HEK293 (cell line): ENCODE measurements at regions not wholly inside any gene's neighbourhood (a gene's known extent, or its start where the extent isn't known, plus 50 kb on each side); places are given as distances from the start of the nearest gene placed in this dataset.

ENCODE experiments used
- CTCF ChIA-PET: fragments of 350-600 bp; formaldehyde crosslinking; extraction: SDS; loops from one replicate; lab custom pipeline; 2021; ENCODE audit warnings: antibody characterized with exemption; lab: Yijun Ruan, JAX
- POLR2A ChIA-PET: fragments of 300-600 bp; formaldehyde crosslinking; extraction: SDS; loops from one replicate; lab custom pipeline; 2020; ENCODE audit warnings: antibody characterized with exemption, inconsistent platforms; lab: Yijun Ruan, JAX
- H3K27ac ChIP-seq: fragments of 200-500 bp; sonication (Bioruptor generic); 2 replicates; pipeline ENCODE4 v1.5.1; 2014; ENCODE audit warnings: low read depth, low read length, control low read depth, inconsistent platforms; ENCODE audit errors: extremely low read depth
- H3K36me3 ChIP-seq, 2 experiments: fragments of 200-500 bp in 1 of 2; sonication (Bioruptor generic) in 1 of 2; 1 replicate in 1 of 2; 2 replicates in 1 of 2; pipeline ENCODE4 v1.5.1; 2014 to 2017; ENCODE audit warnings: inconsistent platforms in 2 of 2, low read length in 2 of 2; ENCODE audit not compliant: control insufficient read depth in 2 of 2, insufficient read depth in 1 of 2
- H3K4me1 ChIP-seq: fragments of 200-500 bp; sonication (Bioruptor generic); 2 replicates; pipeline ENCODE4 v1.5.1; 2014; ENCODE audit warnings: mild to moderate bottlenecking, low read length, inconsistent platforms; ENCODE audit not compliant: control insufficient read depth, insufficient read depth
- H3K4me3 ChIP-seq: 2 replicates; pipeline ENCODE4 v1.5.1; 2011; ENCODE audit warnings: low read depth, mild to moderate bottlenecking, control low read depth, low read length, moderate library complexity
- H3K9me3 ChIP-seq: fragments of 200-500 bp; sonication (Bioruptor generic); 2 replicates; pipeline ENCODE4 v1.5.1; 2014; ENCODE audit warnings: low read depth, low read length, inconsistent platforms; ENCODE audit not compliant: control insufficient read depth, insufficient read depth
- GLIS1 ChIP-seq: fragments of 450-650 bp; formaldehyde crosslinking; IDR thresholded peaks from 2 replicates; pipeline ENCODE4 v1.5.1; 2016; ENCODE audit warnings: missing biosample characterization, missing genetic modification characterization
- HOXA7 ChIP-seq: sonication (generic); formaldehyde crosslinking; IDR thresholded peaks from 2 replicates; pipeline ENCODE4 v1.8.1; 2022; ENCODE audit warnings: missing genetic modification reagents, borderline replicate concordance
- HOXD13 ChIP-seq: sonication (generic); formaldehyde crosslinking; IDR thresholded peaks from 2 replicates; pipeline ENCODE4 v1.8.0; 2022; ENCODE audit warnings: missing genetic modification reagents, borderline replicate concordance
- SP7 ChIP-seq: fragments of 450-650 bp; formaldehyde crosslinking; IDR thresholded peaks from 2 replicates; pipeline ENCODE4 v1.5.1; 2016; ENCODE audit warnings: missing biosample characterization, missing genetic modification characterization
- ZBTB20 ChIP-seq: fragments of 450-650 bp; formaldehyde crosslinking; IDR thresholded peaks from 2 replicates; pipeline ENCODE4 v1.5.1; 2016; ENCODE audit warnings: missing biosample characterization, missing genetic modification characterization
- ZBTB21 ChIP-seq: fragments of 450-650 bp; formaldehyde crosslinking; IDR thresholded peaks from 2 replicates; pipeline ENCODE4 v1.5.1; 2017; ENCODE audit warnings: missing biosample characterization, missing genetic modification characterization
- ZBTB7A ChIP-seq: fragments of 450-650 bp; formaldehyde crosslinking; IDR thresholded peaks from 2 replicates; pipeline ENCODE4 v1.5.1; 2016; ENCODE audit warnings: low read depth, missing biosample characterization, missing genetic modification characterization
- ZNF10 ChIP-seq: fragments of 450-650 bp; formaldehyde crosslinking; IDR thresholded peaks from 2 replicates; pipeline ENCODE4 v1.5.1; 2017; ENCODE audit warnings: missing biosample characterization, missing genetic modification characterization
- ZNF114 ChIP-seq: fragments of 450-650 bp; formaldehyde crosslinking; IDR thresholded peaks from 2 replicates; pipeline ENCODE4 v1.5.0; 2017; ENCODE audit warnings: missing biosample characterization, missing genetic modification characterization
- ZNF132 ChIP-seq: fragments of 450-650 bp; formaldehyde crosslinking; IDR thresholded peaks from 2 replicates; pipeline ENCODE4 v1.5.1; 2017; ENCODE audit warnings: missing biosample characterization, missing genetic modification characterization, borderline replicate concordance
- ZNF169 ChIP-seq: fragments of 450-650 bp; formaldehyde crosslinking; IDR thresholded peaks from 2 replicates; pipeline ENCODE4 v1.5.1; 2016; ENCODE audit warnings: missing biosample characterization, missing genetic modification characterization
- ZNF19 ChIP-seq: fragments of 450-650 bp; formaldehyde crosslinking; IDR thresholded peaks from 2 replicates; pipeline ENCODE4; 2016; ENCODE audit warnings: missing biosample characterization, missing genetic modification characterization, low read depth
- ZNF202 ChIP-seq: fragments of 450-650 bp; formaldehyde crosslinking; IDR thresholded peaks from 2 replicates; pipeline ENCODE4 v1.5.1; 2016; ENCODE audit warnings: missing biosample characterization, missing genetic modification characterization, borderline replicate concordance
- ZNF223 ChIP-seq: fragments of 450-650 bp; formaldehyde crosslinking; IDR thresholded peaks from 2 replicates; pipeline ENCODE4 v1.5.1; 2016; ENCODE audit warnings: missing biosample characterization, missing genetic modification characterization
- ZNF24 ChIP-seq: fragments of 450-650 bp; formaldehyde crosslinking; IDR thresholded peaks from 2 replicates; pipeline ENCODE4 v1.5.1; 2016; ENCODE audit warnings: missing biosample characterization, missing genetic modification characterization
- ZNF37A ChIP-seq: fragments of 450-650 bp; IDR thresholded peaks from 2 replicates; pipeline ENCODE4 v1.5.1; 2018; ENCODE audit warnings: missing biosample characterization, missing genetic modification characterization
- ZNF416 ChIP-seq: fragments of 450-650 bp; formaldehyde crosslinking; IDR thresholded peaks from 2 replicates; pipeline ENCODE4 v1.5.1; 2016; ENCODE audit warnings: missing biosample characterization, missing genetic modification characterization
- ZNF510 ChIP-seq: fragments of 450-650 bp; formaldehyde crosslinking; IDR thresholded peaks from 2 replicates; pipeline ENCODE4 v1.5.1; 2018; ENCODE audit warnings: mild to moderate bottlenecking, missing genetic modification characterization, missing biosample characterization; ENCODE audit not compliant: insufficient replicate concordance
- ZNF530 ChIP-seq: fragments of 450-650 bp; formaldehyde crosslinking; IDR thresholded peaks from 2 replicates; pipeline ENCODE4 v1.5.1; 2016; ENCODE audit warnings: low read depth, missing biosample characterization, missing genetic modification characterization
- ZNF544 ChIP-seq: fragments of 450-650 bp; formaldehyde crosslinking; IDR thresholded peaks from 2 replicates; pipeline ENCODE4 v1.5.0; 2017; ENCODE audit warnings: missing biosample characterization, missing genetic modification characterization
- ZNF558 ChIP-seq: fragments of 450-650 bp; formaldehyde crosslinking; IDR thresholded peaks from 2 replicates; pipeline ENCODE4 v1.5.1; 2016; ENCODE audit warnings: missing biosample characterization, missing genetic modification characterization
- ZNF560 ChIP-seq: fragments of 450-650 bp; formaldehyde crosslinking; IDR thresholded peaks from 2 replicates; pipeline ENCODE4 v1.5.1; 2017; ENCODE audit warnings: missing biosample characterization, missing genetic modification characterization, borderline replicate concordance
- ZNF610 ChIP-seq: fragments of 450-650 bp; formaldehyde crosslinking; IDR thresholded peaks from 2 replicates; pipeline ENCODE4 v1.5.1; 2016; ENCODE audit warnings: missing biosample characterization, missing genetic modification characterization, borderline replicate concordance
- ZNF626 ChIP-seq: fragments of 450-650 bp; sonication (Bioruptor Pico); formaldehyde crosslinking; IDR thresholded peaks from 2 replicates; pipeline ENCODE4 v1.5.1; 2018; ENCODE audit warnings: missing biosample characterization, missing genetic modification characterization, inconsistent platforms
- ZNF664 ChIP-seq: fragments of 450-650 bp; formaldehyde crosslinking; IDR thresholded peaks from 2 replicates; pipeline ENCODE4 v1.5.1; 2016; ENCODE audit warnings: missing biosample characterization, missing genetic modification characterization
- ZNF701 ChIP-seq: fragments of 450-650 bp; formaldehyde crosslinking; IDR thresholded peaks from 2 replicates; pipeline ENCODE4 v1.5.1; 2016; ENCODE audit warnings: missing biosample characterization, missing genetic modification characterization
- ZNF747 ChIP-seq: fragments of 450-650 bp; formaldehyde crosslinking; IDR thresholded peaks from 2 replicates; pipeline ENCODE4 v1.5.1; 2016; ENCODE audit warnings: missing biosample characterization, missing genetic modification characterization
- ZNF768 ChIP-seq: fragments of 450-650 bp; formaldehyde crosslinking; IDR thresholded peaks from 2 replicates; pipeline ENCODE4 v1.5.1; 2018; ENCODE audit warnings: missing biosample characterization, mild to moderate bottlenecking, missing genetic modification characterization
- ZNF785 ChIP-seq: fragments of 450-650 bp; formaldehyde crosslinking; IDR thresholded peaks from 2 replicates; pipeline ENCODE4 v1.5.1; 2016; ENCODE audit warnings: missing biosample characterization, missing genetic modification characterization
- ZSCAN16 ChIP-seq: fragments of 450-650 bp; formaldehyde crosslinking; IDR thresholded peaks from 2 replicates; pipeline ENCODE4 v1.5.1; 2016; ENCODE audit warnings: missing biosample characterization, missing genetic modification characterization
- ZSCAN23 ChIP-seq: fragments of 450-650 bp; formaldehyde crosslinking; IDR thresholded peaks from 2 replicates; pipeline ENCODE4 v1.5.1; 2016; ENCODE audit warnings: missing biosample characterization, missing genetic modification characterization
- TF ChIP-seq, protein P1 (sequence below): fragments of 450-650 bp; formaldehyde crosslinking; IDR thresholded peaks from 2 replicates; pipeline ENCODE4; 2016; ENCODE audit warnings: missing biosample characterization, missing genetic modification characterization
- TF ChIP-seq, protein P2 (sequence below): fragments of 450-650 bp; formaldehyde crosslinking; IDR thresholded peaks from 2 replicates; pipeline ENCODE4 v1.5.1; 2016; ENCODE audit warnings: missing biosample characterization, missing genetic modification characterization

DNA sequence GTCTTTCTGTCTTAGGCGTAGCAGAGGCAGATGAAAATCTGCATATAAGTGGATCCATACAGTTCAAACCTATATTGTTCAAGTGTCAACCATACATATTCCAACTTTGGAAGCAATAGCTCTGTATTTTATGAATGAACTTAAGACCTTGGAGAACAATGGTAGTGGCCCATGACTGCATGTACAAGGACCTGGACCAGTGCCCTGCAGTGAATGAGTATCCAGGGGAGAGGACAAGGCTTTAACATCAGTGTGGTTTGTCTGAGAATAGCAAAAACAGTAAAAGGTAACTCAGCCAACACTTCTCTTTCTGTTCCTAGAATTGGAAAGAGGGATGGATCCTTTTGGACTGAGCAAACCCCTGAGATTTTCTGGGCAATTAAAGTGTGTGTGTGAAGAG lies 230.8 kb upstream of the LINC00305 start:
- Histone ChIP-seq H3K36me3 (no peaks in the 10 kb centered on the region), H3K4me1 (no peaks in the 10 kb centered on the region), H3K9me3 (no peaks in the 10 kb centered on the region), H3K4me3 (no peak overlapping the region), H3K27ac (no peak overlapping the region)
- TF ChIP-seq ZNF626 (tag by site-specific recombination) (no peak), ZNF416 (no peak), ZNF10 (tag by site-specific recombination) (no peak), ZBTB7A (no peak), HOXA7 (CRISPR knock-in tag) (no peak), ZNF169 (no peak), ZNF701 (tag by site-specific recombination) (no peak), ZNF558 (tag by site-specific recombination) (no peak), GLIS1 (tag by site-specific recombination) (no peak)
- ChIA-PET CTCF (no interaction called here), POLR2A (no interaction called here)

DNA sequence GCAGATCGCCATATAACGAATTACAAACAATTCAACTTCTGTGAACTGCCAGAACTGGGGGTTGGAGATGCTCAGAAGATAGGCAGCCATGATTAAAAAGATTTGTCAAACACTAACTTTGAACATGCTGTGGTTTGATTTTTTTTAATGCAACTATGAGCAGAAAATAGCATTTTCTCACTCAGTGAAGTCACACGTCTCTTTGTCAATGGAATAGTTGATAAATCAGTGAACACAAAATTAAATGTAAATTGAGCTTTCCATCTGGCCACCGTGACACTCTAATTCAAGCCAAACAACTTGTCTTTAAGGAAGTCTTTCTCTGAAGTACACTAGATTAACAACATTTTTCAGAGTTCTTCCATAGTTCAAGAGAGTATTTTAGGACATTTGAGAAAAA lies 228.6 kb upstream of the LINC00305 start:
- Histone ChIP-seq H3K4me1 (no peaks in the 10 kb centered on the region), H3K27ac (no peak overlapping the region), H3K4me3 (no peak overlapping the region), H3K36me3 (no peaks in the 10 kb centered on the region), H3K9me3 (no peaks in the 10 kb centered on the region)
- TF ChIP-seq ZNF530 (tag by site-specific recombination) (no peak), ZNF664 (tag by site-specific recombination) (no peak), ZNF223 (tag by site-specific recombination) (no peak), ZSCAN23 (tag by site-specific recombination) (no peak), ZNF610 (tag by site-specific recombination) (no peak), ZNF114 (tag by site-specific recombination) (no peak), ZSCAN16 (tag by site-specific recombination) (no peak), ZNF785 (no peak), ZBTB21 (tag by site-specific recombination) (no peak), ZNF24 (tag by site-specific recombination) (no peak), ZNF202 (tag by site-specific recombination) (no peak), ZNF510 (tag by site-specific recombination) (no peak), ZNF768 (tag by site-specific recombination) (no peak), ZNF19 (tag by site-specific recombination) (no peak)
- TF ChIP-seq, protein P1, sequence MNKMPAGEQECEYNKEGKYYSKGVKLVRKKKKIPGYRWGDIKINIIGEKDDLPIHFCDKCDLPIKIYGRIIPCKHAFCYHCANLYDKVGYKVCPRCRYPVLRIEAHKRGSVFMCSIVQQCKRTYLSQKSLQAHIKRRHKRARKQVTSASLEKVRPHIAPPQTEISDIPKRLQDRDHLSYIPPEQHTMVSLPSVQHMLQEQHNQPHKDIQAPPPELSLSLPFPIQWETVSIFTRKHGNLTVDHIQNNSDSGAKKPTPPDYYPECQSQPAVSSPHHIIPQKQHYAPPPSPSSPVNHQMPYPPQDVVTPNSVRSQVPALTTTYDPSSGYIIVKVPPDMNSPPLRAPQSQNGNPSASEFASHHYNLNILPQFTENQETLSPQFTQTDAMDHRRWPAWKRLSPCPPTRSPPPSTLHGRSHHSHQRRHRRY (tag by site-specific recombination) = no peak
- CTCF ChIA-PET = interaction anchor here (0.7 kb wide), 1 partner anchor 38 kb away, joined by 3 read pairs; no protein-coding TSS in a partner anchor
- POLR2A ChIA-PET = no interaction called here

DNA sequence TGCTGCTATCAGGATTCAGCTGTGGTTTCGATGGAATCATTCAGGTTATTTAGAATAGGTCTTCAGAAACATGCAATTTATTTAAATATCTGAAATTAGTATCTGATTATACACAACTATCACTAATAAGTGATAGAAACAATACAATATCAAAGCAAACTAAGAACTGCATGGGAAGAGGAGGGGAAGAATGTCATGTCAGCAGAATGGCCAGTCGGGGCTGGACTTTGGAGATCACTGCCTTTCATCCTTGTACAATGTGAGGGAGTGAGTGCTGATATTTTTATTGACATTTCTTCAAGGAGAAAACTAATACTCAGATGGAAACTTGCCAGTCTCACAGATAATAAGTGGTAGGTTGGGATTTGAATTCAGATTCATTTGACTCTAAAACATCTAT lies 224.0 kb upstream of the LINC00305 start:
- Histone ChIP-seq H3K36me3 (no peaks in the 10 kb centered on the region), H3K27ac (no peak overlapping the region), H3K4me1 (no peaks in the 10 kb centered on the region), H3K9me3 (no peaks in the 10 kb centered on the region), H3K4me3 (no peak overlapping the region)
- ChIA-PET POLR2A (no interaction called here), CTCF (interaction anchor here (0.6 kb wide), 1 partner anchor 156 kb away, joined by 3 read pairs; no protein-coding TSS in a partner anchor)
- TF ChIP-seq ZNF747 (tag by site-specific recombination) (no peak), ZBTB20 (tag by site-specific recombination) (no peak), ZNF37A (tag by site-specific recombination) (no peak), ZNF560 (tag by site-specific recombination) (no peak), SP7 (tag by site-specific recombination) (no peak), ZNF132 (tag by site-specific recombination) (no peak), ZNF202 (tag by site-specific recombination) (no peak), ZNF544 (tag by site-specific recombination) (no peak), HOXD13 (no peak)
- TF ChIP-seq, protein P2, sequence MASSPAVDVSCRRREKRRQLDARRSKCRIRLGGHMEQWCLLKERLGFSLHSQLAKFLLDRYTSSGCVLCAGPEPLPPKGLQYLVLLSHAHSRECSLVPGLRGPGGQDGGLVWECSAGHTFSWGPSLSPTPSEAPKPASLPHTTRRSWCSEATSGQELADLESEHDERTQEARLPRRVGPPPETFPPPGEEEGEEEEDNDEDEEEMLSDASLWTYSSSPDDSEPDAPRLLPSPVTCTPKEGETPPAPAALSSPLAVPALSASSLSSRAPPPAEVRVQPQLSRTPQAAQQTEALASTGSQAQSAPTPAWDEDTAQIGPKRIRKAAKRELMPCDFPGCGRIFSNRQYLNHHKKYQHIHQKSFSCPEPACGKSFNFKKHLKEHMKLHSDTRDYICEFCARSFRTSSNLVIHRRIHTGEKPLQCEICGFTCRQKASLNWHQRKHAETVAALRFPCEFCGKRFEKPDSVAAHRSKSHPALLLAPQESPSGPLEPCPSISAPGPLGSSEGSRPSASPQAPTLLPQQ (tag by site-specific recombination) = no peak
